ENCODE measurements at regions not wholly inside any gene's neighbourhood (a gene's known extent, or its start where the extent isn't known, plus 50 kb on each side); places are given as distances from the start of the nearest gene placed in this dataset.

GRCh38 chr16:51407199-51407598, 256.1 kb upstream of the SALL1 start:
- TF ChIP-seq POLR2A (IDR thresholded peaks at IDR 0.05; ENCODE audit: low read depth) (no peak), POLR2AphosphoS5 (IDR thresholded peaks at IDR 0.05) (no peak), CTCF (IDR thresholded peaks at IDR 0.05) (no peak), EP300 (IDR thresholded peaks at IDR 0.05) (no peak)
